Hematopoietic multipotent progenitor cell treated with erythropoietin and hydrocortisone succinate and interleukin-3 and kit ligand, for 6 days (in vitro differentiated cells): ENCODE measurements at regions not wholly inside any gene's neighbourhood (a gene's known extent, or its start where the extent isn't known, plus 50 kb on each side); places are given as distances from the start of the nearest gene placed in this dataset.

Experiments
- DNase-seq: peaks from one replicate; pipeline ENCODE4 v3.0.0-alpha.2; 2015

DNA sequence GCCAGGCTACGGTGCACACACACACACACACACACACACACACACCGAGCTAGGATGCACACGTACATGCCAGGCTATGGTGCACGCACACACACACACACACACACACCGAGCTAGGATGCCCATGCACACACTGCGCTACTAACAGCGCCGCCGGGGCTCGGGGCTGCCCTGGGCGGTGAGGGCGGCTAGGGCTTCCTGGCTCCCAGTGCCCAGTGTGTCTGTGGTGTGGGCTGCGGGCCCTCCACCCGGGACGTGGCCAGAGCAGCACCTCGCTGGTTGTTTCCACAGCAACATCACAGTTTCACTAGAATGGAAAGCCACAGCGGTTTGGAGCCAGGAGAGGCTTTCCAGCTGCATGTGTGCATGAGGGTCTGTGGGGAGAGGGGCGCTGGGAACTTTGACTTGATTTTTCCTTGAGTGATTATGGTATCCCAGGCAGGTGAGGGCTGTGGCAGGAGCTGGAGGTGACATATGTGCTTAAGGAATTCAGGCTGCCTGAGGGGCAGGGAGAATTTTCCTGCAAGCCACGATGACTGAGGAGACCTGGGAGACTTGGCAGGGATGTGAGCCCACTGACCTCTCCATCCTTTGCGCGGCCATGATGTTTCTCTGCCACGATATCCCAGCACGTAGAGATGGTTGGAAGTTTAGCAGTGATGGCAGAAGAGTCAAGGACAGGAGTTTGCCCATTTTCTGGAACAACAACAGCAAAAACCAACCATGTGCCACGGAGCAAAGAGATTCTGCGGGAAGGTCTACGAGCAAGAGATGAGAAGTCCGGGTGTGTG is 195.9 kb downstream of the SNX19 start:
- no peak for DNase-seq

DNA sequence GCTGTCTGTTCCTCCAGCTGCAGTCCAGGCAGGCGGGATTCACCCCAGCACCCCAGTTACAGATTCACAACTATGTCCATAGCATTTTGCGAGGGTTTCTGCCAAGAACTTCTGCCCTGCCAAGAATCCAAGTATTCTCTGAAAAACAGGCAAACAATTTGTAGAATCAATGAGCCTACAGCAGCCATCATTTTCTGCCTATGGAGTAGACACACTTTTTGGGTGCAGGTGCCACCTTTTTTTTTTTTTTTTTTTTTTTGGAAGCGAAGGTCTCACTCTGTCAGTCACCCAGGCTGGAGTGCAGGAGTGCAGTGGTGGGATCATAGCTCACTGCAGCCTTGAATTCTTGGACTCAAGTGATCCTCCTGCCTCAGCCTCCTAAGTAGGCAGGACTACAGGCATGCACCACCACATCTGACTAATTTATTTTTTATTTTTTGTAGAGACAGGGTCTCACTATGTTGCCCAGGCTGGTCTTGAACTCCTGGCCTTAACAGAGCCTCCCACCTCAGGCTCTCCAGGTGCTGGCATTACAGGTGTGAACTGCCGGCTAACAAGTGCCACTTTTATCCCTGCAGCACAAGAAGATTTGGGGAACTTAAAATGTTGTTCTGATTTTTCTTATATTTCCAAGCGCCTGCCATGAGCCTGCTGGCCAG is 195.1 kb downstream of the SNX19 start:
- no peak for DNase-seq

DNA sequence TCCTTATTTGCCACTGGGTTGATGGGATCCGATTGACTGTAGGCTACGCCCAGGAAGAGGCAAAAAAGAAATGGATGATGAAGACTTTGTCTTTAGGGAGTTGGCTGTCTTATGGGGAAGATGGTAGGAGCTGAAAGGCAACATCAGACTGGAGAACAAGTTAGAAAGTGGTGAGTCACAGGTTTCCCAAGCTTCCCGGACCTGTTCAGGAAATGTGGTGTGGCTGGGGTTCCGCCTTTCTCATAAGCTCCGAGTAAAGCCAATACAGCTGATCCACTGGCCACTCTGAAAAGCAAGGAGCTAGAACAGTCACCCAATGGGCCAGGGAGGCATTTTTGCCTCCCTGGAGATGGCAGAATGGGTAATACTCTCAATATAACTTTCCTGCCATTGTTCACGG is 194.5 kb downstream of the SNX19 start:
- no peak for DNase-seq

DNA sequence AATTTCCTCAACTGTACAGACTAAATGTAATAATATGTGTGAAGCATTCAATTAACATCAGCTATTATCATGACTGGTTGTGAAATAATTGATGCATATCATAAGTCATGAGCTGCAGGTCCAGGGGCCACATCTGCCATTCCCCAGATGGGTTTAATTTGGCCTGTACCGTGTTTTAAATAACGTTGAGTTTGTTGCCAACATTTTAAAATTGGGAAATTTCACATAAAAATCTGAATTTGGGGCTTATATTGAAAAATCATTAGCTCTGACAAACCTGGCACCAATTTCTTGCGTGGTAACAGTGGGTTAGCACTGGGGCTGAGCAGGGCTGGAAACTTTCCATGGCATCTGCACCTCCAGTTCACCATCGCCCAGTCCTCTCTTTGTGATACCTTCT is 193.9 kb downstream of the SNX19 start:
- DNase-seq = no peak

GRCh38 chr11:130725421-130726233 is 190.7 kb downstream of the SNX19 start:
- DNase-seq = peak; percentile 3

GRCh38 chr11:130726234-130727037 is 189.8 kb downstream of the SNX19 start:
- no peak for DNase-seq

DNA sequence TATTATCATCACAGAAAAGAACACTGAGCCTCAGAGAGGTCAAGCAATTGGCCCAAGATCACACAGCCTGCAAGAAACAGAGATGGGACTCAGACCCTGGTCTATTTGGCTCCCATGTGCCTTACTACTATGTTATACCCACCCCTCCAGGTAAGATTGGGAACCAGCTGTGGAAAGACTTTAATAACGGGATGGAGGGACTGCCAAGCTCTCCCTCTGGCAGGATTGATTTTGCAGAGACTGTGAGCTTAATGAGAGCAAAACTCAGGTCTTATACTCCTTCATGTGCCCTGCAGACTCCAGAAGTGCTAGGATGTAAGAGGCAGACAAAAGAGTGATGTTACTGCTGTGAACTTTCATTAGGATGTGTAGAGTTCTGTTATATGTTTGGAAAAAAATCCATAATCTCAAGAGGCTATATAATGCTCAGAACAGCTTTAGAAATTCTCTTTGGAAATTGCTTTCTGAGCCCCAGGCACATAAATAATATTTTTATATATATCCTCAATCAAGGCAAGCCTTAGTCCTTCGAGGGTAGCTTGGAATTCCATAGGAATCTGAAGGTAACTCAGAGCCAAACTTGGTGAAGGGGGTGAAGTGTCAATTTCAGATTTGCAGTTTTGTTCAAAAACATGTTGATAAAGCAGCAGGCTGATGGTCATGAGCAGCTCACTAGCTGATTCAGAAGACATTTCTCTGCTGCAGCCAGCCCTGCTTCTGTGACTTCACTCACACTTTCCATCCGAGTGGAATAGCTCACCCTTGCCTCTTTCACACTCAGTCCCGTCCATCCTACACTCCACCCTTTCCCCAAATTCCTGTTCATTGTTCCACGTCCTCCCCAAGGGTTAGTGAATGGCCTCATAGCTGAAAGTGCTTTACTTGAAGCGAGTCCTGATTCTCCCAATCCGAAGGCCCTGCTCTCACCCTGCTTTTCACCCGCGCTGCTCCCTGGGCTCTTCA is 188.8 kb downstream of the SNX19 start:
- DNase-seq = no peak

DNA sequence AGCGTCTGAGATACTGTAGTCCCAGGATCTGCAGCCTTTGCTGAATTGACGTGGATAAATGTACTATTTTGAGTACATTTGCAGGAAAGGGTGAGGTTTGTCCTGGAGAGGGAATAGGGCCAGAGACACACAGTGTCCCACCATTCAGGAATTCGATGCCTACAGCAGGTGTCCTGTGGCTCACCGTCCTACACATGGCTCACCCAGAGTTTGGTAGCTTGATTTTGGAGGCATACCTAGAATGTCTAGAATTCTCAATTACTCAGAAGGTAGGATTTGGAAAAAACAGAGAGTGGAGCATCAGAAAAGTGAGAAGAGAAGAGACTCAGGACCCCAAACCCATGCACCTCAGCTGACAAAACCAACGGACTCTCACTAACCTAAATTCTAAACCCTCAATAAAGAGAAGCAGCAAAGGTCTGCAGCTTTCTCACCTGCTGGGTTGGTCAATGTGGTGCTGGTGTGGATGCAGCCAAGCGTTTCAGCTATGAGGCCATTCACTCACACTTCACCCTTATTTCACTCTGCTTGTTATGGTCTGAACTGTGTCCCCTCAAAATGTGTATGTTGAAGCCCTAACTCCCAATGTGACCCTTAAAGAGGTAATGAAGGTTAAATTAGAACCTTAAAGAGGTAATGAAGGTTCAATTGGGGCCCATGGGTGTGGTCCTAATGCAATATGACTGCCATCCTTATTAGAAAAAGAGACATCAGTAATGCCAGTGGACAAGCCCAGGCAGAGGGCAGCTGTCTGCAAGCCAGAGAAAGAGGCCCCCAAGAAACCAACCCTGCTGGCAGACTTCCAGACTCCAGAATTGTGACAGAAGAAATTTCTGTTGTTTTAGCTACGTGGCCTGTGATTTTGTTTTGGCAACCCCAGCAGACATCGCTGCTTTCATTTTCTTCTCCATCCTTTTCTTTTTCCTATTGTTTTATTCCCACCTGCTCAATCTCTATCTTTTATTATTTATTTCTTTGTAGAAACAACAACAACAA is 187.8 kb downstream of the SNX19 start:
- no peak for DNase-seq

- no peak for DNase-seq
These were observed 187.1 kb downstream of the SNX19 start for GRCh38 chr11:130729193-130729592.

GRCh38 chr11:130729678-130730300 is 186.5 kb downstream of the SNX19 start:
- no peak for DNase-seq

DNA sequence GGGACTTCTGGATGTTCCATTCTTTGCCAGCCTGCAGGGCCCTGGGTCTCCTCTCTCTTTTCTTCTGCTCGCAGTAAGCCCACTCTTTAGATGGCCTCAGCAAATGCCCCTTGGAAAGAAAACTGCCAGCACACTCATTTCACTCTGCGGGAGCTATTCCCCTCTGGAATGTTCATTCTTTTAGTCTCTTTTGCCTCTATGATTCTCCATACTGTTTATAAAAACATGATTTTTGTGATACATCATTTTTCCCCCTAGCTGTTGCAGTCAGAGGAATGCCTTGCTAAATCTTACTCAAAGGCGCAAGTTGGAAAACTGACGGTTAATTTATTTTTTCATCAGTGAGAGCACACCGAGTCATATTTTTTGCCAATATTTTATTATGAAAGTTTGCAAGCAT is 184.9 kb downstream of the SNX19 start:
- no peak for DNase-seq

GRCh38 chr11:130732476-130732875 is 183.8 kb downstream of the SNX19 start:
- no peak for DNase-seq

DNA sequence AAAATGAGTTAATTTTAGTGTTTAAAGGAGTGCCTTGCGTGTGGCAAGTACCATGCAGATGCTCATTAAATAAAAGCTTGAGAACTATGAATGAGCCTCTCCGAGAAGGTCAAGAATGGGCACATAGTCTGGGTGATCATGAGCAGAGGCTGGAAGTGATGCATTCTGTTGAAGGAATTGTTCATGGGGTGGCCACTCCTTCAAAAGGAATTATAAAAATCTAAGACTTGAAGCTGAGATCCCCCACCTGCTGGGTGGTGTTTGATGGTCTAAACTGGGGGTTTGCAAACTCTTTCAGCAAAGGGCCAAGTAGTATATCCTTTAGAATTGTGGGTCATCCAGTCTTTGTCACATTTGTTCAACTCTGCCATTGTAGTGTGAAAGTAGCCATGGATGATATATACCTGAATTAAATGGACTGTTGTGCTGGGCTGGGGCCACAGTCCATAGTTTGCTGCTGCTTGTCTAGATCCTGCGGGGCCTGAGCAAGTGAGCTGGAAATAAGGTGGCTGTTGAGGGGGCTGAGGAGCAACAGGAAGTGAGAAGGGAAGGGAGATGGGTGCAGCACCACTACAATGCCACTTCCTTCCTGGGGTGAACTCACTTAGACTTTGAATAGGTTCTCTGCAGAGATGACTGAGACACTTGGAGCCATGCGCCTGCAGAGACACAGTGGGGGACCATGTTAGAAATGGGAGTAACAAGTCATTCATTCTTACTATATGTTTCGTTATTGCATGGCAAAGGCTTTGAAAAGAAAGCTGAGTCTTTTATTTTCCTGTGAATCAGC is 179.0 kb downstream of the SNX19 start:
- DNase-seq = no peak

DNA sequence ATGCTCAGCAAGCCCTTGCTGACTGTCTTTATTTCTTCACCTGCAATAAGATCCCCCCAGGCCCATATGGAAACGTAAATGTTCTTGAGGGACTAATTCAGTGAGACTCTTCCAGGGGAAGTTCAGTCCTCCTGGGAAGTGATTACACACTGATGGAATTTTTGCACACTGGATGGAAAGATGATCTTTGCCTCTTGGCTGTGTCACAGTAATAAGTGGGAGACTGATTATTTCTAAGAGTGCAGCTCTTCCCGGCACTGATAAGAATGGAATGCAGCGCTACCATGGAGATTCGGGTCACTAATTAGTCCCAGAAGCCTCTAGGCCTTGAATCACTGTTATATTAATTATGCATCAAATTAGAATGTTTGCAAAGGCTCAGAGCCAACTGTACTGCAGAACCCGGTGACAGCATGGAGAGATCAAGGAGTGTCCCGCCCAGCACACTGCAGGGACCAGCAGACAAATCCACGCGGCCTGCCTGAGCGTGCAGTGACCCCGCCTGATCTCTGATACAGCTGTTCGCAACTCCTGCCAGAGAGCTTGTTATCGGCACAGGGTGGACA is 178.3 kb downstream of the SNX19 start:
- DNase-seq = no peak

- no peak for DNase-seq
These were observed 177.7 kb downstream of the SNX19 start for GRCh38 chr11:130738611-130739010.

- DNase-seq = no peak
These were observed 175.5 kb downstream of the SNX19 start for GRCh38 chr11:130740819-130741218.

DNA sequence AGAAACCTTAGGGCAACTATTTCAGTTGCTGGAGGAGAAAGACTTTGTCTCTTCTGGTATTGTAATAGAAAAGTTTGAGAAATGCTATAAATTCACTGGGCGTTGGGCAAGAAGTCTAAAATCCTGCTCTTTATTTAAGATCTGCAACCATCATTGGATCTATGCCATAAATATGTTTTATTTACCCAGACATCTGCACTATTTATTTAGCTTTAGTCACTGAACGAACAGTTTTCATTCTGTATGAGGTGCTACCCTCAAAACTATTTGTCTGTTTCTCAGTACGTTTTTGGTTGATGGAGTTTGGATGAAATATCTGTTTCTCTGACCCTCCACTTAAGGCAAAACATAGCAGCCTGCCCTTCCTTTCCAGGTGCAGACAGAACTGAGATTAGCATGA is 171.5 kb downstream of the SNX19 start:
- no peak for DNase-seq

DNA sequence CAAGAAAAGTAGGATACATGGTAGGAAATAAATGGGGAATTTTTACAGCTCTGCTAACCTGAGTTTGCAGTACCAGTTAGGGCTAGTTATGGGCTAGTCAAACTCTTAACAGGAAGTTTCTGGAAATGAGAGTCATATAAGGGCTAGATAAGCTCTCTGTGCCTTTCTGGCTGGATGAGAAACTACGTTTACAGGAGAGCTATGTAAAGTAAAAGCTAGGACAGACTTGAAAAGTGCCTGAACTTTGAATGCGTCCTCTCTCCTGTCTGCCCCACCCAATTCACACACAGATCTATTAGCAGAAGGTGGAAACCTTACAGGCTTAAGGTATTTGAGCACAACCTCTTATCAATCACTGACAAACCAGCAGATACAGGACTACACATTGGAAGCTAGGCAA is 167.1 kb downstream of the SNX19 start:
- no peak for DNase-seq
